ENCODE measurements at regions not wholly inside any gene's neighbourhood (a gene's known extent, or its start where the extent isn't known, plus 50 kb on each side); places are given as distances from the start of the nearest gene placed in this dataset.

DNA sequence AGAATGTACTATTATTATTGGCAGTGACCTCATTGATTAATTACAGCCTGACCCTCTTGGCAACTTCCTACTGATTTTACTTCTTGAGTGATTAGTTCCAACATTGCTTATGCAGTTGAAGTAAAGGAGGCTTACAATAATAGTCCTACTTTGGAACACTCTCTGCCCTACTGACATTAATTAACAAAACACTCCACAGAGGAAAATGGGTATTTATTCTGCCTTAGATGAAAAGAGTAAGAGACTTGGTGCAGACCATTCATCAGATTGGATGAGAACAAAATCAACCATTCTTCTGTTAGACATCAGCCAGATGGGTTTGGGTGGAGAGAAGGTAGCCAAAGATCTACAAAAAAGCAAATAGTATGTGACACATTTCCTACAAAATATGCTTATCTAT lies 363.8 kb downstream of the FAT3 start:
- no peak for DNase-seq
- TF ChIP-seq, protein P1, sequence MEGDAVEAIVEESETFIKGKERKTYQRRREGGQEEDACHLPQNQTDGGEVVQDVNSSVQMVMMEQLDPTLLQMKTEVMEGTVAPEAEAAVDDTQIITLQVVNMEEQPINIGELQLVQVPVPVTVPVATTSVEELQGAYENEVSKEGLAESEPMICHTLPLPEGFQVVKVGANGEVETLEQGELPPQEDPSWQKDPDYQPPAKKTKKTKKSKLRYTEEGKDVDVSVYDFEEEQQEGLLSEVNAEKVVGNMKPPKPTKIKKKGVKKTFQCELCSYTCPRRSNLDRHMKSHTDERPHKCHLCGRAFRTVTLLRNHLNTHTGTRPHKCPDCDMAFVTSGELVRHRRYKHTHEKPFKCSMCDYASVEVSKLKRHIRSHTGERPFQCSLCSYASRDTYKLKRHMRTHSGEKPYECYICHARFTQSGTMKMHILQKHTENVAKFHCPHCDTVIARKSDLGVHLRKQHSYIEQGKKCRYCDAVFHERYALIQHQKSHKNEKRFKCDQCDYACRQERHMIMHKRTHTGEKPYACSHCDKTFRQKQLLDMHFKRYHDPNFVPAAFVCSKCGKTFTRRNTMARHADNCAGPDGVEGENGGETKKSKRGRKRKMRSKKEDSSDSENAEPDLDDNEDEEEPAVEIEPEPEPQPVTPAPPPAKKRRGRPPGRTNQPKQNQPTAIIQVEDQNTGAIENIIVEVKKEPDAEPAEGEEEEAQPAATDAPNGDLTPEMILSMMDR (conservative IDR thresholded peaks at IDR 0.05), result no peak

More for the DNA sequence above, 363.8 kb downstream of the FAT3 start:
- Histone ChIP-seq H3K23ac (ENCODE audit: insufficient read length, low read depth, low read length) (no peak overlapping the region), H2AFZ (ENCODE audit: low read length) (no peak overlapping the region), H3K14ac (ENCODE audit: insufficient read depth, low read length) (no peak overlapping the region), H2BK120ac (ENCODE audit: low read depth, low read length, poor library complexity, severe bottlenecking) (no peak overlapping the region), H3K56ac (ENCODE audit: insufficient read length, low read depth, low read length) (no peak overlapping the region), H4K8ac (replicated peaks; ENCODE audit: insufficient read length, low read depth, low read length) (no peak overlapping the region), H3K27me3 (ENCODE audit: insufficient read depth, low read length) (no peaks in the 10 kb centered on the region), H2BK5ac (ENCODE audit: insufficient read length, low read length) (no peak overlapping the region), H3K79me2 (ENCODE audit: insufficient read depth, low read length) (no peaks in the 10 kb centered on the region), H3K23me2 (ENCODE audit: insufficient read length, low read depth, low read length, poor library complexity, severe bottlenecking) (no peaks in the 10 kb centered on the region), H3K79me1 (ENCODE audit: insufficient read depth, low read depth, low read length, poor library complexity, severe bottlenecking) (no peaks in the 10 kb centered on the region), H3K27ac (ENCODE audit: insufficient read length, low read depth, low read length) (no peak overlapping the region), H2BK12ac (ENCODE audit: insufficient read length, low read depth, low read length) (no peak overlapping the region), H3K9me3 (ENCODE audit: control insufficient read depth, low read depth, low read length) (no peaks in the 10 kb centered on the region), H3K4me1 (ENCODE audit: insufficient read depth, low read length) (no peaks in the 10 kb centered on the region), H2BK15ac (ENCODE audit: low read depth, low read length) (no peak overlapping the region), H4K5ac (ENCODE audit: insufficient read length, low read depth, low read length) (no peak overlapping the region), H2BK20ac (ENCODE audit: low read depth, low read length, poor library complexity, severe bottlenecking) (no peak overlapping the region), H3K9ac (ENCODE audit: extremely low read depth, insufficient read length, low read length) (no peak overlapping the region), H3K18ac (ENCODE audit: insufficient read length, low read depth, low read length) (no peak overlapping the region), H3K4me2 (ENCODE audit: insufficient read depth, insufficient read length, low read length) (no peak overlapping the region), H3K4ac (ENCODE audit: low read depth, low read length) (no peak overlapping the region), H4K20me1 (ENCODE audit: control insufficient read depth, insufficient read depth, insufficient read length) (no peaks in the 10 kb centered on the region), H4K91ac (ENCODE audit: insufficient read length, low read depth, low read length) (no peak overlapping the region), H2AK5ac (ENCODE audit: insufficient read length, low read length) (no peak overlapping the region), H3T11ph (ENCODE audit: low read length) (no peak overlapping the region)
- Mint-ChIP-seq H3K9me3 (no peaks in the 10 kb centered on the region), H3K27me3 (ENCODE audit: low read depth) (no peaks in the 10 kb centered on the region), H3K4me1 (peaks cover 3% of the 10 kb centered on the region in 2 experiments; a peak in 3 of 4 replicates), H3K27ac (no peak overlapping the region), H3K4me3 (no peak overlapping the region), H3K36me3 (ENCODE audit: insufficient read depth in 1 of 3, low read depth in 3 of 3) (no peaks in the 10 kb centered on the region; a peak in 1 of 7 replicates)
